ENCODE measurements at regions not wholly inside any gene's neighbourhood (a gene's known extent, or its start where the extent isn't known, plus 50 kb on each side); places are given as distances from the start of the nearest gene placed in this dataset.

DNA sequence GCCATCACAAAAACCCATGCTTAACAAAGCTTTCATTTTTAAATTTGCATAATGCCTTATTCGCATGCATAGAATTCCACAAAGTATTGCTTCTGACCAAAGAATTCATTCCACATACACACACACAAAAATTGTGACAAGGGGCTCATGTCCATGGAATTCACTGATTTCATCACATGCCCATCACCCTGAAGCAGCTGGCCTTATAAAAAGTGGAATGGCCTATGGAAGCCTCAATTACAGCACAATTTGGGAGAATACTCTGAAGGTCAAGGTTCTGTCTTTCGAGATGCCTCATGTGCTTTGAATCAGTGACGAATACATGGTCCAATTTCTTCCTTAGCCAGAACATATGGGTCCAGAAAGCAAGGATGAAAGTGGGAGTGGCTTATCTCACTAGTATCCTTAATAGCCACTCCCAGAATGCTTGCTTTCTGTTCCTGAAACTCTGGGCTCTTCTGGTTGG lies 165.7 kb downstream of the KDR start:
- no peak overlapping the region for H3K4me3 ChIP-seq (ENCODE audit: low read depth, low read length)
- H2AFZ ChIP-seq (ENCODE audit: low read length, unreplicated experiment): no peak overlapping the region
- H3K79me2 ChIP-seq (ENCODE audit: control insufficient read depth, insufficient read depth, low read length, unreplicated experiment): no peaks in the 10 kb centered on the region
- peaks cover 8% of the 10 kb centered on the region for H3K4me1 ChIP-seq (ENCODE audit: control insufficient read depth, insufficient read depth, low read length, unreplicated experiment)
- no peak overlapping the region for H3K27ac ChIP-seq (ENCODE audit: low read depth, low read length)
- peaks cover 28% of the 10 kb centered on the region for H3K27me3 ChIP-seq (ENCODE audit: insufficient read depth, low read length)
- H3K36me3 ChIP-seq (ENCODE audit: insufficient read depth, low read length): no peaks in the 10 kb centered on the region

DNA sequence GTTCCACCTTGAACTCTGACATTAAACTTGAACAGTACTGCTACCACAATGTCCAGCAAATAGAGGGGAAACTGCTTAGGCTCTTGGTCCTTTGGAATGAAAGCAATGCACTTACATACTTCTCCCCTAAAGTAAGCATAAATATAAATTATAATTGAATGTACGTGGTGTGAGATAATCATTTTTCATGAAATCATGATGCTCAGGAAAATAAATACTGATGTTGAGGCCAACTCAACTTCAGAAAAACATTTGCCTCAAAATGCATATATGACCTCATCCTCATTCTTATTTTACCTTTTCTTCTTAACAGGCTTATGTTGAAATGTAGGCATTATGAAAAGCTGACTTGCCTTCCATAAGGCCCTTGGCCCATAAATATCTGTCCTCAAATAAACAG lies 166.3 kb downstream of the KDR start:
- Histone ChIP-seq H3K36me3 (ENCODE audit: insufficient read depth, low read length) (no peaks in the 10 kb centered on the region), H2AFZ (ENCODE audit: low read length, unreplicated experiment) (no peak overlapping the region), H3K79me2 (ENCODE audit: control insufficient read depth, insufficient read depth, low read length, unreplicated experiment) (no peaks in the 10 kb centered on the region), H3K4me3 (ENCODE audit: low read depth, low read length) (no peak overlapping the region), H3K4me1 (ENCODE audit: control insufficient read depth, insufficient read depth, low read length, unreplicated experiment) (peaks cover 8% of the 10 kb centered on the region), H3K27me3 (ENCODE audit: insufficient read depth, low read length) (peaks cover 22% of the 10 kb centered on the region), H3K27ac (ENCODE audit: low read depth, low read length) (no peak overlapping the region)

DNA sequence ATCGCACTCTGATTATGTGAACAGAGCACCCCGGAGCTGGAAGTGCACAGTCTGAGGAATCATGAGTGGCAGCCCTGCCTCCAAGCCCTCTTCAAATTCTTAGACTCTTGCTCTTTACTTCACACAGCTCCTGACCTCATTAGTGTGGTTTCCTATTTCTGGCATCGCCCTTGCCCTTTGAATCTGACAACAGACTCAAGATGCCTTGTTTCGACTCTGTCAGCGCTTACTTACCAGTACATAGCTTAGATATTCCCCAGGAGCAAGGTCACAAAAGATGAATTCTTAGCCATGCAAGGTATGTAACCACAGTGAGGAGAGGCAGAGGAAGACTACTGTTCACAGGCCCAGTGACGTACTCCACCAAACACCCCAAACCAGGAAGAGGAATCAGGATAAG lies 167.2 kb downstream of the KDR start:
- no peak overlapping the region for H2AFZ ChIP-seq (ENCODE audit: low read length, unreplicated experiment)

DNA sequence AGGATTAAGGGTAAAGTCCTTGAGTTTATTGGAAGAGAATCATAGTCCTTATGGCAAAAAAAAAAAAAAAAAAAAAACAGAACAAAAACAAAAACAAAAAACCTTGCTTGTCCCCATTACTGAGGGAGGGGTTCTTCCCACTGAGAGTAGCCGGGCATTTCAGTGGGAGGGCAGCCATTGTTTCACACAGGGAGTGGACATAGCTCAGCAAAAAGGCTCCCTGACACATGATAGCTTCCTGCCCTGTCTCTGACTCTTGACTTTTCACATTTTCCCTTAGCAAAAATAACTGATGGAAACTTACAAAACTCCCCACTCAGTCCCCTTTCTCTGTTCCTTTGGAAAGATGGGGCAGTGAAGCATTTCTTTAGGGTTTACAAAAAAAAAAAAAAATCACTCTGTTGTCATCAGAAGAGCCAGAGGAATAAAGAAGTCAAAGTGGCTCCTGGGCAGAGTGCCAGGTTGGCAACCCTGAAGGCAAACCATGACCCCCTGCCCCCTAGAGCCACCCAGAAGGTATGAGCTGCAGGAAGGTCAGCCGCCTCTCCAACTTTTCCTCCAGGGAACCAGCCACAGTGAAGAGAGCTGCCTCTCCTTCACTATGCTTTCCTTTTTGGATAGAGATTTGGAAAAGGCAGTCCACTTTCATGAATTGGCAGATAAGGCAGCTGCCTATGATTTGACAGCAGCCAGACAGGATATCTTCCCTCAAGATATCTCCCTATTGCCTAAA lies 170.6 kb downstream of the KDR start:
- Histone ChIP-seq H3K27ac (ENCODE audit: low read depth, low read length) (no peak overlapping the region), H3K79me2 (ENCODE audit: control insufficient read depth, insufficient read depth, low read length, unreplicated experiment) (no peaks in the 10 kb centered on the region), H3K36me3 (ENCODE audit: insufficient read depth, low read length) (no peaks in the 10 kb centered on the region)

More for the DNA sequence above, 167.2 kb downstream of the KDR start:
- Histone ChIP-seq H3K79me2 (ENCODE audit: control insufficient read depth, insufficient read depth, low read length, unreplicated experiment) (no peaks in the 10 kb centered on the region), H3K4me3 (ENCODE audit: low read depth, low read length) (no peak overlapping the region), H3K27ac (ENCODE audit: low read depth, low read length) (no peak overlapping the region), H3K27me3 (ENCODE audit: insufficient read depth, low read length) (peaks cover 14% of the 10 kb centered on the region), H3K36me3 (ENCODE audit: insufficient read depth, low read length) (no peaks in the 10 kb centered on the region), H3K4me1 (ENCODE audit: control insufficient read depth, insufficient read depth, low read length, unreplicated experiment) (peaks cover 8% of the 10 kb centered on the region)

DNA sequence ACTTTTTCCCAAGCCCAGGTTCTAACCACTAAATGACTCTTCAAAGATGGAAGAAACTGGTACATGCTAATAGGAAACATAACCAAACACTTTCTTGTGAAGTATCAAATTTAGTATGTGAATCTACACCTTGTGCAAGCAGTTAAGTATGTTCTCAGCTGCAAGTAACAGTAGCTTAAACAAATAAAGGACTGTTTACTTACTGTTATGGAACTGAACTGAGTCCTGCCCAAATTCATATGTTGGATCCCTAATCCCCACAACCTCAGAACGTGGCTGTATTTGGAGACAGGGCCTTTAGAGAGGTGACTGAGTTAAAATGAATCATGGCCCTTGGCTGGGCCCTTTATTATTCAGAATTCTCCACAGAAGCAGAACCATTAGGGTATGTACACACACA lies 178.7 kb downstream of the KDR start:
- Histone ChIP-seq H3K4me3 (ENCODE audit: low read depth, low read length) (no peak overlapping the region), H3K27ac (ENCODE audit: low read depth, low read length) (no peak overlapping the region), H3K36me3 (ENCODE audit: insufficient read depth, low read length) (no peaks in the 10 kb centered on the region)

More for the DNA sequence above, 170.6 kb downstream of the KDR start:
- no peak overlapping the region for H3K4me3 ChIP-seq (ENCODE audit: low read depth, low read length)
- H3K4me1 ChIP-seq (ENCODE audit: control insufficient read depth, insufficient read depth, low read length, unreplicated experiment): peaks cover 8% of the 10 kb centered on the region
- no peaks in the 10 kb centered on the region; the same call in 1 of the 2 replicates for H3K27me3 ChIP-seq (ENCODE audit: insufficient read depth, low read length)
- H2AFZ ChIP-seq (ENCODE audit: low read length, unreplicated experiment): no peak overlapping the region

DNA sequence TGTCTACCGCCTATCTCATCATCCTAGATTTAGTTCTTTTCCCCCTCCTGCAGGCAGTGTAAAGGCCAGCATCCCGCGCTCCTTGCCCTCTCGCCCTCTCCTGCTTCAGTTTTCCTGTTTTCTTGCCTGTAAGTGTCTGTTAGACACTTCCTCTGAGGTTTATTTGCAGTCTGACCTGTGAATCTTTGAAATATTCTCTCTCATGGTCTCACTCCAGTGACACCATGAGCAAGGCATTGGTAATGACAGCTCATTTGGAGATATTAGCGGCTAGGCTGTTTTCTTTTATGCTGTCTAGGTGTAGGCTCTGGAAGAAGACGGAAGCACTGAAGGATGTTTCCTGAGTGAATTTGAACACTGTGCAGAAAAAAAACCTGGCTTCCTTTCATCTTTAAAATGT lies 179.6 kb downstream of the KDR start:
- H3K79me2 ChIP-seq (ENCODE audit: control insufficient read depth, insufficient read depth, low read length, unreplicated experiment): no peaks in the 10 kb centered on the region
- H3K27me3 ChIP-seq (ENCODE audit: insufficient read depth, low read length): no peaks in the 10 kb centered on the region; the same call in none of the 2 replicates
- H3K36me3 ChIP-seq (ENCODE audit: insufficient read depth, low read length): no peaks in the 10 kb centered on the region
- no peak overlapping the region for H3K27ac ChIP-seq (ENCODE audit: low read depth, low read length)
- H3K4me1 ChIP-seq (ENCODE audit: control insufficient read depth, insufficient read depth, low read length, unreplicated experiment): no peaks in the 10 kb centered on the region
- no peak overlapping the region for H2AFZ ChIP-seq (ENCODE audit: low read length, unreplicated experiment)
- H3K4me3 ChIP-seq (ENCODE audit: low read depth, low read length): no peak overlapping the region

More for the DNA sequence above, 178.7 kb downstream of the KDR start:
- Histone ChIP-seq H3K4me1 (ENCODE audit: control insufficient read depth, insufficient read depth, low read length, unreplicated experiment) (no peaks in the 10 kb centered on the region), H3K27me3 (ENCODE audit: insufficient read depth, low read length) (no peaks in the 10 kb centered on the region; the same call in none of the 2 replicates), H2AFZ (ENCODE audit: low read length, unreplicated experiment) (no peak overlapping the region), H3K79me2 (ENCODE audit: control insufficient read depth, insufficient read depth, low read length, unreplicated experiment) (no peaks in the 10 kb centered on the region)

DNA sequence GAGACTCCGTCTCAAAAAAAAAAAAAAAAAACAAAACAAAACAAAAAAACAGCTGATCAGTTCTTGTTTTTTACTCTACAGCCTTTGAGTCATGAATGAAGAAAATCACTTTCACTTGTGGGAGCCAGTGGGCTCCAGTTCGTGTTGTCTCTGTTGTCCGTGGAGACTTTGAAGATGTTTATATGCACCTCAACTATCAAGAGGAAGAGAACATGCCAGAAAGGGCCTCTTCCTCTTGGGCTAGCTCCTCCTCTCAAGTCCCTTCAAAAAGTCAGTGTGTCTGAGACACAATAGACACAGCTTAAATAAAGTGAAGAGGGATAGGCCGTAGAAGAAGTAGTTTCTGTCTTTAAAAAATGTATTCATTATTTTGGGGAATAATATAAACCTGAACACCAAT lies 182.7 kb downstream of the KDR start:
- no peak overlapping the region for H3K27ac ChIP-seq (ENCODE audit: low read depth, low read length)
- no peaks in the 10 kb centered on the region for H3K4me1 ChIP-seq (ENCODE audit: control insufficient read depth, insufficient read depth, low read length, unreplicated experiment)
- no peak overlapping the region for H2AFZ ChIP-seq (ENCODE audit: low read length, unreplicated experiment)
- peaks cover 8% of the 10 kb centered on the region; the same call in 1 of the 2 replicates for H3K27me3 ChIP-seq (ENCODE audit: insufficient read depth, low read length)
- no peaks in the 10 kb centered on the region for H3K79me2 ChIP-seq (ENCODE audit: control insufficient read depth, insufficient read depth, low read length, unreplicated experiment)
- H3K4me3 ChIP-seq (ENCODE audit: low read depth, low read length): no peak overlapping the region
- no peaks in the 10 kb centered on the region for H3K36me3 ChIP-seq (ENCODE audit: insufficient read depth, low read length)

DNA sequence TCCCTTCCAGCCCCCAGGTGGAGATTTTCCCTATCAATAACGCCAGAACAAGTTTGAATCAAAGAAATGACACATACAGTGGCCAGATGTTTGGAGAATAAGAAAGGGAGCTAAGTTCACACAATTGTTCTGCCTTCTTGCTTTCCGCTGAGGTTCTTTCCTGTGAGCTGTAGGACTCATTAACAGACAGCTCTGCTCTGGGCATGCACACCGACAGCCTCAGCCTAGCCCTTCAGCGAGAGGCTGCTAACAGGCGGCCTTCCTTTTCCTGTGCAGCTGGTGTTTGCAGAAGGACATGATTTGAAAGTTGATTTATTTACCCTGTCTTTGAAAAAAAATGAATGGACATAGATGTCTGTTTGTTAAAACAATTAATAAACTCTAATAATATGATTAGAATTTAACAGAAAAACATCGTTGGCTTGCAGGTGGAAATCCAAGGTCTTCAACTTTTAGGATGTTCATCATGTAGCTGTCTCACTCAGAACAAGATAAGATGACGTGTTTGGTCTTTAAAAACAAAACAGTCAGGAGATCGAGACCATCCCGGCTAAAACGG lies 183.3 kb downstream of the KDR start:
- Histone ChIP-seq H3K4me3 (ENCODE audit: low read depth, low read length) (no peak overlapping the region), H3K27ac (ENCODE audit: low read depth, low read length) (no peak overlapping the region)

DNA sequence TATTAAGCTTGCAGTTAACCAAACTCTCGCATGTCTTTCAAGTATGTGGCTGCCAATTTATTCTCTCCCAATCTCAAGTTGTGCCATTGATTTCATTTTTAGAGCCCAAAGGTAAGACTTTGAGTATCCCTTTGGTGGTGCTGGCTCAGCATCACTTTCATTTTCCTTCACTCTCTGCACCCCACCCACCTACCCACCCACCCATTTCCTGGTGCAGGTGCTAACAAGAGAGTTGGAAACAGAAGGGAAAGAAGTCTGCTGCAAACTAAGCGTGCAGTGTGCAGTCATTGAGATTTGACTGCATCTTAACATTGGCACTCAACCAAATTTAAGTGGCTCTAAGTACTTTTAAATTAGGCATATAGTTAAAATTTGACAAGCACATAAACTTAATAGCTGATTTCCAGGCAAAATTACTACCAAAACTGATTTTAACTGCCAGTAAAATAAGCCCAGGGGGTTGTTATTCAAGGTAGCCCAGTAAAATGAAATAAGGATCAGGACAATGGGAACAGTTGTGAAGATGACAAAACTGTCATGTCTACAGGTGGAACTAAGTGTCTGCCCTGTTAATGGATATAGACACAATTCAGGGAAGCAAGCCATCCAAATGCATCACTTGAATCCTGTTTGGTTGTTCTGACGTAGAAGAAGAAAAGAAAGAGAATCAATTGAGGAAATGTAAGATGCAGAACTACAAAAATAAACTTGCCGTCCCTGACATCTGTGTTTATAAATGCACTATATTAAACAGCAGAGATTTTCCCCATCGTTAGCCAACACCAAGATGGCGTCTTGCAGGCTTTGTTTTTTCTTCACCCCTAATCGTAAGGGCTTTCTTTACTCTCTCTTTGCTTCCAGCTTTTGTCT lies 184.2 kb downstream of the KDR start:
- no peak overlapping the region for H3K4me3 ChIP-seq (ENCODE audit: low read depth, low read length)
- no peak overlapping the region for H3K27ac ChIP-seq (ENCODE audit: low read depth, low read length)
- no peaks in the 10 kb centered on the region for H3K36me3 ChIP-seq (ENCODE audit: insufficient read depth, low read length)
- H3K27me3 ChIP-seq (ENCODE audit: insufficient read depth, low read length): peaks cover 8% of the 10 kb centered on the region; the same call in 1 of the 2 replicates
- no peaks in the 10 kb centered on the region for H3K79me2 ChIP-seq (ENCODE audit: control insufficient read depth, insufficient read depth, low read length, unreplicated experiment)
- H2AFZ ChIP-seq (ENCODE audit: low read length, unreplicated experiment): no peak overlapping the region
- H3K4me1 ChIP-seq (ENCODE audit: control insufficient read depth, insufficient read depth, low read length, unreplicated experiment): no peaks in the 10 kb centered on the region

More for the DNA sequence above, 183.3 kb downstream of the KDR start:
- Histone ChIP-seq H3K79me2 (ENCODE audit: control insufficient read depth, insufficient read depth, low read length, unreplicated experiment) (no peaks in the 10 kb centered on the region), H3K4me1 (ENCODE audit: control insufficient read depth, insufficient read depth, low read length, unreplicated experiment) (no peaks in the 10 kb centered on the region), H3K36me3 (ENCODE audit: insufficient read depth, low read length) (no peaks in the 10 kb centered on the region), H3K27me3 (ENCODE audit: insufficient read depth, low read length) (peaks cover 8% of the 10 kb centered on the region; the same call in 1 of the 2 replicates), H2AFZ (ENCODE audit: low read length, unreplicated experiment) (no peak overlapping the region)

DNA sequence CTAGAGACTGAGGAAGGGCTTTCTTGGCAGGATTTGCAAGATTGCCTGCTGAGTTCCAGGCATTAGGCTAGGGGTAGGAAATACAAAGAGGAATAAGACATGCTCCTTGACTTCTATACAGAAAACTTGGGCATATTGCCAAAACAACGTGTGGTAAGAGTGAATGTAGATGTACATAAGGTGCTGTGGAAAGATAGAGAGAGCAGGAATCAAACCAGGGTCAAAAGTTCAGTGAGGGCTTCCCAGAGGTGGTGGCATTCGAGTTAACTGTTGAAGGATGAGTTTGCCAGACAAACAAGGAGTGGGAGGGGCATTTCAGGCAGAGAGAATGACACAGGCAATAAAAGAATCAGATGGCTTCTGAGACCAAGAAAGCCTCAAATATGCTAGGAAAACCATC lies 187.9 kb downstream of the KDR start:
- no peak overlapping the region for H3K4me3 ChIP-seq (ENCODE audit: low read depth, low read length)
- H3K36me3 ChIP-seq (ENCODE audit: insufficient read depth, low read length): no peaks in the 10 kb centered on the region
- peaks cover 20% of the 10 kb centered on the region for H3K27me3 ChIP-seq (ENCODE audit: insufficient read depth, low read length)

More for the DNA sequence above, 187.9 kb downstream of the KDR start:
- Histone ChIP-seq H2AFZ (ENCODE audit: low read length, unreplicated experiment) (no peak overlapping the region), H3K27ac (ENCODE audit: low read depth, low read length) (no peak overlapping the region), H3K4me1 (ENCODE audit: control insufficient read depth, insufficient read depth, low read length, unreplicated experiment) (no peaks in the 10 kb centered on the region), H3K79me2 (ENCODE audit: control insufficient read depth, insufficient read depth, low read length, unreplicated experiment) (no peaks in the 10 kb centered on the region)
